Spinal cord (tissue), 9 donors: ENCODE measurements at regions not wholly inside any gene's neighbourhood (a gene's known extent, or its start where the extent isn't known, plus 50 kb on each side); places are given as distances from the start of the nearest gene placed in this dataset.

Experiments used
- DNase-seq, 6 donors: peaks; one replicate each; pipeline versions ENCODE4 v3.0.0 to v3.0.0-alpha.2; 2013 to 2015; ENCODE audit warnings: low spot score in 6 of 6, low read depth in 4 of 6
- H3K27ac ChIP-seq: one replicate; pipeline ENCODE4 v1.5.1; 2013; ENCODE audit warnings: low read depth, low read length, control low read depth
- H3K27me3 ChIP-seq: one replicate; pipeline ENCODE4 v1.6.1; 2013; ENCODE audit warnings: low read length; ENCODE audit not compliant: control insufficient read depth, insufficient read depth
- H3K36me3 ChIP-seq: one replicate; pipeline ENCODE4 v1.6.1; 2013; ENCODE audit warnings: low read length; ENCODE audit not compliant: control insufficient read depth, insufficient read depth
- H3K4me1 ChIP-seq: one replicate; pipeline ENCODE4 v1.6.1; 2013; ENCODE audit warnings: low read length; ENCODE audit not compliant: control insufficient read depth, insufficient read depth
- H3K4me3 ChIP-seq: one replicate; pipeline ENCODE4 v1.5.1; 2013; ENCODE audit warnings: low read depth, low read length, control low read depth
- H3K9me3 ChIP-seq: one replicate; pipeline ENCODE4 v1.6.1; 2013; ENCODE audit warnings: low read length; ENCODE audit not compliant: control insufficient read depth, insufficient read depth
- WGBS: methylation state at CpG from one replicate; pipeline ENCODE4 v1.1.5; 2013; ENCODE audit warnings: missing lambda C conversion rate; ENCODE audit not compliant: insufficient coverage; 5-methylcytosine and 5-hydroxymethylcytosine counted together
- donor health status: healthy.

- Histone ChIP-seq H3K27me3 (no peaks in the 10 kb centered on the region), H3K27ac (no peak overlapping the region), H3K4me1 (no peaks in the 10 kb centered on the region), H3K4me3 (no peak overlapping the region), H3K36me3 (no peaks in the 10 kb centered on the region), H3K9me3 (peaks cover 3% of the 10 kb centered on the region)
- WGBS = 73% methylated on average over 2 of the region's 5 CpGs
- DNase-seq = no peak
These were observed 231.7 kb upstream of the CNTNAP2 start for GRCh38 chr7:145884716-145885514.

DNA sequence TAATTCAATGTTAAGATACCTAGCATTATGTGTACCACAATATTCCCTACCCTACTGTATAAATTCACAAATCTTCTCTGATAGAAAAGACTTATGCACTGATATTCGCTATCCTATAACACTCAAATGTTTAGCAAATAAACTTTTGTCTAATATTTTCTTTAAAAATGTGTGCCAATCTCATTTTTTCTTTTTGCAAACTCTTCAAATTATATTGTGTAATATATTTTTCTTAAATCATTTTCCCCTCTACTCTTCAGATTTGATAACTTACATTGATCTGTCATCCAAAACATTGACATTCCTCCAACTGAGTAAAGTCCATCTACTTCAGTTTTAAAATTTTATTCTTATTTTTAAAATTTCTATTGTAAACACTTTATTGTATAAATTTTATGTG lies 240.2 kb upstream of the CNTNAP2 start:
- Histone ChIP-seq H3K4me1 (no peaks in the 10 kb centered on the region), H3K36me3 (no peaks in the 10 kb centered on the region), H3K27ac (no peak overlapping the region), H3K9me3 (no peaks in the 10 kb centered on the region), H3K4me3 (no peak overlapping the region), H3K27me3 (no peaks in the 10 kb centered on the region)
- WGBS = no CpG with 5 or more reads among the region's 1 CpG
- no peak for DNase-seq

DNA sequence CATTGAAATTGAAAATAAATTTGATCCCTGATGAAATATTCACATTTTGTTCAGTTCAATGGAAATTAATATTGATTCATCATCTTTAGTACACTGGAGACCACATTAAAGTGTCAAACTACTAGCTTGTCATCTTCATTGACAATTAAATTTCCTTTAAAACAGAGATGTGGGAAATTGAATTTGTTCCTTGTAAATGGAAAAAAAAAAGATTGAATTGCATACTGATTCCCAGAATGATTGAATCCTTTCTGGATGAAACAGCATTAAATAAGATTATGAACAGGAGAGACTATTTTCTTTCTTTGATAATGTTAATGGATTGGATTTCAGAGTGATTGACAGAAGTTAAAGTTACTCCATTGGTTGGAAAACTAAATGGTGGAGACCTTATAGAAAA lies 241.3 kb upstream of the CNTNAP2 start:
- H3K27ac ChIP-seq = no peak overlapping the region
- no peaks in the 10 kb centered on the region for H3K4me1 ChIP-seq
- no peaks in the 10 kb centered on the region for H3K9me3 ChIP-seq
- DNase-seq = no peak
- H3K4me3 ChIP-seq = no peak overlapping the region
- no peaks in the 10 kb centered on the region for H3K36me3 ChIP-seq
- no peaks in the 10 kb centered on the region for H3K27me3 ChIP-seq

GRCh38 chr7:145868935-145869334 lies 247.7 kb upstream of the CNTNAP2 start:
- H3K27ac ChIP-seq = no peak overlapping the region
- no peaks in the 10 kb centered on the region for H3K36me3 ChIP-seq
- 96% methylated on average over 2 of the region's 2 CpGs for WGBS
- H3K4me1 ChIP-seq = no peaks in the 10 kb centered on the region
- DNase-seq = no peak
- no peaks in the 10 kb centered on the region for H3K27me3 ChIP-seq
- no peak overlapping the region for H3K4me3 ChIP-seq
- peaks cover 2% of the 10 kb centered on the region for H3K9me3 ChIP-seq

DNA sequence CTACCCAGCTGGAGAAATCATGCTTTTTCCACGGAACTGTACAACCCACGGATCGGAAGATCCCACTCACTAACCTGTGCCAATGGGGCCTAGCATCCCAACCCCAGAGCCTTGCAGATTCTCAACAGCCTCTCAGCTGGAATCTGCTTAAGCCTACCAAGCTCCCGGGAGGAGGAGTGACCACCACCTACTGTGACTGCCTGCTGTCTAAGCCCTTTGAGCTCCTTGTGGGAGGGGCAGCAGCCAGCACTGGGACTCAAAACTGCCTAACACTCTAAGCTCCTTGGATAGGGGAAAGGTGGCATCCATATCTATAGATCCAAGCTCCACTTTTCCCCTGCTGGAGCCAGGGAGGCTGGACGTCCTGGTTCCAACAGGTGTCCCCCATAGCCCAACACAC lies 254.4 kb upstream of the CNTNAP2 start:
- DNase-seq = no peak
- Histone ChIP-seq H3K9me3 (no peaks in the 10 kb centered on the region), H3K27me3 (no peaks in the 10 kb centered on the region), H3K27ac (no peak overlapping the region), H3K36me3 (no peaks in the 10 kb centered on the region), H3K4me3 (no peak overlapping the region), H3K4me1 (no peaks in the 10 kb centered on the region)
- WGBS = 68% methylated on average over 5 of the region's 5 CpGs

- Histone ChIP-seq H3K9me3 (no peaks in the 10 kb centered on the region), H3K27me3 (no peaks in the 10 kb centered on the region), H3K27ac (no peak overlapping the region), H3K36me3 (no peaks in the 10 kb centered on the region), H3K4me3 (no peak overlapping the region), H3K4me1 (no peaks in the 10 kb centered on the region)
- no CpG with 5 or more reads among the region's 1 CpG for WGBS
- no peak for DNase-seq
These were observed 255.8 kb upstream of the CNTNAP2 start for GRCh38 chr7:145860809-145861208.

GRCh38 chr7:145850636-145851035 lies 266.0 kb upstream of the CNTNAP2 start:
- Histone ChIP-seq H3K27ac (no peak overlapping the region), H3K36me3 (no peaks in the 10 kb centered on the region), H3K9me3 (no peaks in the 10 kb centered on the region), H3K4me3 (no peak overlapping the region), H3K27me3 (no peaks in the 10 kb centered on the region), H3K4me1 (no peaks in the 10 kb centered on the region)
- WGBS = 86% methylated on average over 5 of the region's 6 CpGs
- no peak for DNase-seq

GRCh38 chr7:145848691-145849090 lies 267.9 kb upstream of the CNTNAP2 start:
- H3K36me3 ChIP-seq = no peaks in the 10 kb centered on the region
- no peak overlapping the region for H3K27ac ChIP-seq
- H3K4me1 ChIP-seq = no peaks in the 10 kb centered on the region
- H3K9me3 ChIP-seq = no peaks in the 10 kb centered on the region
- peak in 2 of 6 donors; percentile 6 to 16 for DNase-seq
- no peaks in the 10 kb centered on the region for H3K27me3 ChIP-seq
- no peak overlapping the region for H3K4me3 ChIP-seq
- WGBS = 78% methylated on average over 1 of the region's 1 CpG

DNA sequence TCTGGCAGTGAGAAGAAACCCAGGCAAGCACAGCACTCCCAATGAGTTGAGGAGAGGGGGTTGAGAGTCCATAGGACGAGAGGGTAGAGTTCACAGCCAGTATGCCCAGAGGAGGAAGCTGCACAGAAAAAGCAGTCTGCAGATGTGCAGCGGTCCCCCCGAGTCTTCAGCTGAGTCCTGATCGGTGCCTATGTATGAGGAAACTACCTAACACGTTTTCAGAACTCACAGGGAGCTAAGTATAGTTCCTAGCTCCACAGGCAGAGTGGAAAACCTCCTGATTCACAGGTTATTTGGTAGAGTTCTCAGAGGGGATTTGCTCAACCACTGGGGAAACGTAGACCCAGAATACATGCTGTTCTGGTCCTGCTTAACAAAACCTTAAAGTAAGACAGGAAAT lies 271.3 kb upstream of the CNTNAP2 start:
- H3K4me1 ChIP-seq = no peaks in the 10 kb centered on the region
- no peak for DNase-seq
- H3K36me3 ChIP-seq = no peaks in the 10 kb centered on the region
- H3K9me3 ChIP-seq = no peaks in the 10 kb centered on the region
- H3K4me3 ChIP-seq = no peak overlapping the region
- no peak overlapping the region for H3K27ac ChIP-seq
- H3K27me3 ChIP-seq = no peaks in the 10 kb centered on the region
- 79% methylated on average over 3 of the region's 6 CpGs for WGBS

GRCh38 chr7:145839814-145840213 lies 276.8 kb upstream of the CNTNAP2 start:
- no CpG with 5 or more reads among the region's 1 CpG for WGBS
- Histone ChIP-seq H3K36me3 (no peaks in the 10 kb centered on the region), H3K27me3 (no peaks in the 10 kb centered on the region)

More at GRCh38 chr7:145839814-145840213, 276.8 kb upstream of the CNTNAP2 start:
- Histone ChIP-seq H3K4me3 (no peak overlapping the region), H3K4me1 (no peaks in the 10 kb centered on the region), H3K9me3 (no peaks in the 10 kb centered on the region), H3K27ac (no peak overlapping the region)
- DNase-seq = no peak
